PC-9 (cell line): ENCODE measurements at regions not wholly inside any gene's neighbourhood (a gene's known extent, or its start where the extent isn't known, plus 50 kb on each side); places are given as distances from the start of the nearest gene placed in this dataset.

Experiments used
- EZH2 ChIP-seq: fragments of 200-600 bp; sonication (generic); IDR thresholded peaks from 2 replicates; pipeline ENCODE4 v1.8.0; 2017; ENCODE audit warnings: antibody characterized with exemption, low read depth
- TF ChIP-seq, protein P1 (sequence below): fragments of 200-600 bp; sonication (generic); conservative IDR thresholded peaks from 2 replicates; pipeline ENCODE4 v1.6.1; 2017; ENCODE audit warnings: mixed run types, antibody characterized with exemption, mild to moderate bottlenecking, moderate library complexity

DNA sequence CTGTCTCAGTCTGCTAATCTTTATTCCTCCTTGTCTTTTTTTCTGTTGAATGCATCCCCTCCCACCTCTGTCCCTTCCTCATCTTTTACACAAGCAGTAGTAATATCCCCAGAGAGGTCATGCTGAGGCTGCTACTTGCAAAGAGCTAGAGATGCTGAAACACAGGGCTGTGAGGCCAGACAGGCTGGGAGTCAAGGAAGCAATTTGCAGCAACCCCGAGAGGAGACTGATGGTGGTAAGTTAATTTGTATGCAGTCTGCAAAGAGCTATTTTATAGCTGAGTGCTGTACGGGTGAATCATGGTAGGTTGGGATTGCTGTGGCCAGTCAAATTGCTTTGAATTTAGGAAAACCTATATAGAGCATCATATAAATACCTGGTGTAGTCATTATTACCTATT lies 90.2 kb upstream of the SLC24A2 start:
- TF ChIP-seq, protein P1, sequence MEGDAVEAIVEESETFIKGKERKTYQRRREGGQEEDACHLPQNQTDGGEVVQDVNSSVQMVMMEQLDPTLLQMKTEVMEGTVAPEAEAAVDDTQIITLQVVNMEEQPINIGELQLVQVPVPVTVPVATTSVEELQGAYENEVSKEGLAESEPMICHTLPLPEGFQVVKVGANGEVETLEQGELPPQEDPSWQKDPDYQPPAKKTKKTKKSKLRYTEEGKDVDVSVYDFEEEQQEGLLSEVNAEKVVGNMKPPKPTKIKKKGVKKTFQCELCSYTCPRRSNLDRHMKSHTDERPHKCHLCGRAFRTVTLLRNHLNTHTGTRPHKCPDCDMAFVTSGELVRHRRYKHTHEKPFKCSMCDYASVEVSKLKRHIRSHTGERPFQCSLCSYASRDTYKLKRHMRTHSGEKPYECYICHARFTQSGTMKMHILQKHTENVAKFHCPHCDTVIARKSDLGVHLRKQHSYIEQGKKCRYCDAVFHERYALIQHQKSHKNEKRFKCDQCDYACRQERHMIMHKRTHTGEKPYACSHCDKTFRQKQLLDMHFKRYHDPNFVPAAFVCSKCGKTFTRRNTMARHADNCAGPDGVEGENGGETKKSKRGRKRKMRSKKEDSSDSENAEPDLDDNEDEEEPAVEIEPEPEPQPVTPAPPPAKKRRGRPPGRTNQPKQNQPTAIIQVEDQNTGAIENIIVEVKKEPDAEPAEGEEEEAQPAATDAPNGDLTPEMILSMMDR, result no peak
- TF ChIP-seq EZH2, result no peak
